GM13977 (cell line): ENCODE measurements at regions not wholly inside any gene's neighbourhood (a gene's known extent, or its start where the extent isn't known, plus 50 kb on each side); places are given as distances from the start of the nearest gene placed in this dataset.
A peak's percentile ranks its signal among the peaks of the same experiment; 100 is the strongest.

Experiments
- DNase-seq: peaks from one replicate; pipeline ENCODE4 v3.0.0; 2012; ENCODE audit warnings: low spot score
- CTCF ChIP-seq: IDR thresholded peaks from 2 replicates; pipeline ENCODE4 v1.5.1; 2012; ENCODE audit warnings: mild to moderate bottlenecking, control low read depth; ENCODE audit not compliant: insufficient read depth; ENCODE audit errors: extremely low read depth, missing control alignments
- in situ Hi-C: fragments of 300-500 bp; cut with MboI; formaldehyde crosslinking; loops from one replicate; pipeline ENCODE4 v1.12.0; 2022; ENCODE audit warnings: low sequenced_read_pairs, low pct_unique_long_range_greater_than_20kb, mixed read lengths, inconsistent platforms; ENCODE audit not compliant: unreplicated experiment

- DNase-seq = peak; percentile 3
- no peak for TF ChIP-seq CTCF
These were observed 502.7 kb downstream of the NR2F1-AS1 start for GRCh38 chr5:93078082-93079038.

GRCh38 chr5:93076566-93076965 is 504.5 kb downstream of the NR2F1-AS1 start:
- DNase-seq = no peak
- in situ Hi-C loops = no loop called here
- TF ChIP-seq CTCF = no peak

More at GRCh38 chr5:93078082-93079038, 502.7 kb downstream of the NR2F1-AS1 start:
- in situ Hi-C loops = no loop called here

- no peak for TF ChIP-seq CTCF
- no peak for DNase-seq
- in situ Hi-C loops = no loop called here
These were observed 504.9 kb downstream of the NR2F1-AS1 start for GRCh38 chr5:93076096-93076495.

GRCh38 chr5:93073547-93073946 is 507.5 kb downstream of the NR2F1-AS1 start:
- in situ Hi-C loops = no loop called here
- DNase-seq = no peak
- TF ChIP-seq CTCF = no peak

- in situ Hi-C loops = no loop called here
- no peak for TF ChIP-seq CTCF
- DNase-seq = no peak
These were observed 508.1 kb downstream of the NR2F1-AS1 start for GRCh38 chr5:93072831-93073459.

- in situ Hi-C loops = no loop called here
- DNase-seq = no peak
- TF ChIP-seq CTCF = no peak
These were observed 509.3 kb downstream of the NR2F1-AS1 start for GRCh38 chr5:93071710-93072109.
